Effector memory CD8-positive, alpha-beta T cell (primary cell): ENCODE measurements at regions not wholly inside any gene's neighbourhood (a gene's known extent, or its start where the extent isn't known, plus 50 kb on each side); places are given as distances from the start of the nearest gene placed in this dataset.

Experiments
- ATAC-seq: fragments of 150-1000 bp; cut with Tn5 transposase; replicated peaks from 2 replicates; pipeline ENCODE4 v1.10.0; 2021; ENCODE audit warnings: mild to moderate bottlenecking, moderate library complexity
- DNase-seq, 3 experiments: peaks; one replicate each; pipeline ENCODE4 v3.0.0; 2021
- H3K27ac Mint-ChIP-seq, 2 donors: one replicate each; pipeline ENCODE4 v1.8.0; 2022; ENCODE audit warnings: mild to moderate bottlenecking in 2 of 2, mixed read lengths in 2 of 2, moderate library complexity in 2 of 2
- H3K27me3 Mint-ChIP-seq, 2 donors: one replicate each; pipeline ENCODE4 v1.8.0; 2022; ENCODE audit warnings: mixed read lengths in 2 of 2
- H3K36me3 Mint-ChIP-seq: one replicate; pipeline ENCODE4 v1.8.0; 2022; ENCODE audit warnings: mild to moderate bottlenecking, moderate library complexity, mixed read lengths; ENCODE audit not compliant: insufficient read depth
- H3K4me1 Mint-ChIP-seq, 2 donors: one replicate each; pipeline ENCODE4 v1.8.0; 2022; ENCODE audit warnings: low read depth in 2 of 2, mixed read lengths in 2 of 2
- H3K4me3 Mint-ChIP-seq, 2 donors: one replicate each; pipeline ENCODE4 v1.8.0; 2022; ENCODE audit warnings: mild to moderate bottlenecking in 2 of 2, mixed read lengths in 2 of 2, moderate library complexity in 2 of 2
- H3K9me3 Mint-ChIP-seq, 2 donors: one replicate each; pipeline ENCODE4 v1.8.0; 2022; ENCODE audit warnings: mixed read lengths in 2 of 2

GRCh38 chr6:23608931-23609435, 517.0 kb upstream of the NRSN1 start:
- no peak overlapping the region for H3K4me3 Mint-ChIP-seq
- H3K4me1 Mint-ChIP-seq, result no peaks in the 10 kb centered on the region
- H3K36me3 Mint-ChIP-seq, result no peaks in the 10 kb centered on the region
- no peak for ATAC-seq
- H3K27me3 Mint-ChIP-seq, result no peaks in the 10 kb centered on the region
- peaks cover 4 to 6% of the 10 kb centered on the region in 2 donors for H3K9me3 Mint-ChIP-seq
- H3K27ac Mint-ChIP-seq, result no peak overlapping the region
- no peak for DNase-seq

DNA sequence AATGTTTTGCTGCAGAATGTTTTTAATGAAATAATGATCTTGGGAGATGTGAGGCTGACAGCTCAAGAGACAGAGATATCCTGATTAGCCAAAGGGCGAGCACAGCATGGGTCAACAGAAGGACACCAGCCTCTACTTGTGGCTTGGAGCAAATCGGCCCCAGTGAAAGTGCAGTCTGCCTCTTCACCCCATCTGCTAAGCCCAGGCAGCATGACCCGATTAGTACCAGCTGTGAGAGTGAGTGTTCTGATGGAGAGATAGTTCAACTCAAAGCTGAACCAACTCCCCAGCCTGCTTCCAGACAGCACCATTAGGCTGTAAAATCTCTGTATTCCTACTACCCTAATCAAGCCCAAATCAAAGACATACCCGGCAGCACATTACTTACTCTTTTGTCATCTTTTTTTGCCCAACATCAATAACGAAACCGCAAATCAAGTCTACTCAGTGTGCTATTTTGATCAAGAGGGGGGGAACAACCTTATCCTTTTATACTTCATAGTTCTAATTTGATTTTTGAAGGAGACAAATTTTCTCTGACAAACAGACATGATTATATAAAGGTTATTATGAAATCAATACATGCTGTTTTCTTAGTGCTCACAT, 514.1 kb upstream of the NRSN1 start:
- H3K9me3 Mint-ChIP-seq, result peaks cover 0 to 6% of the 10 kb centered on the region in 2 donors

DNA sequence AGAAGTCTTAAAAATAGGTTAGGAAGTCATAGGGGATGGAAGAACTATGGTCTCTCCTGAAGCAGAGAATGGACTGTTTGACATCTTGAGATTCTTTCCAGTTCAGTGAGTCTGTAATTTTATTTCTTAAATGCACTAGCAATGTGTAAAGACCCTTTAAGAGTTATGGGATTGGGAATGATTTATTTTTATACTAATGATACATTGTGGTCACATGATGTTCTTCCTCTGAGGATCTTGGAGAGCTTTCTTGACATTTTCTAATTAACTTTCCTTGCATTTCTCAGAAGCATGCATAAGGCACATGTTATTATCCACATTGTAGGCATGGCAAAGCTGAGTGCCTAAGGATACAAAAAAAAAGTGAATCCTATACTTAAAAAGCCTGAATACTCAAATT, 507.6 kb upstream of the NRSN1 start:
- H3K27ac Mint-ChIP-seq, result no peak overlapping the region
- no peak for DNase-seq
- H3K4me1 Mint-ChIP-seq, result no peaks in the 10 kb centered on the region
- no peak overlapping the region for H3K4me3 Mint-ChIP-seq
- no peak for ATAC-seq
- peaks cover 0 to 6% of the 10 kb centered on the region in 2 donors for H3K9me3 Mint-ChIP-seq
- no peaks in the 10 kb centered on the region for H3K27me3 Mint-ChIP-seq
- no peaks in the 10 kb centered on the region for H3K36me3 Mint-ChIP-seq

More for the DNA sequence above, 514.1 kb upstream of the NRSN1 start:
- H3K27me3 Mint-ChIP-seq, result no peaks in the 10 kb centered on the region
- DNase-seq (no peak), ATAC-seq (no peak)
- no peak overlapping the region for H3K4me3 Mint-ChIP-seq
- no peaks in the 10 kb centered on the region for H3K36me3 Mint-ChIP-seq
- H3K4me1 Mint-ChIP-seq, result no peaks in the 10 kb centered on the region
- H3K27ac Mint-ChIP-seq, result no peak overlapping the region

DNA sequence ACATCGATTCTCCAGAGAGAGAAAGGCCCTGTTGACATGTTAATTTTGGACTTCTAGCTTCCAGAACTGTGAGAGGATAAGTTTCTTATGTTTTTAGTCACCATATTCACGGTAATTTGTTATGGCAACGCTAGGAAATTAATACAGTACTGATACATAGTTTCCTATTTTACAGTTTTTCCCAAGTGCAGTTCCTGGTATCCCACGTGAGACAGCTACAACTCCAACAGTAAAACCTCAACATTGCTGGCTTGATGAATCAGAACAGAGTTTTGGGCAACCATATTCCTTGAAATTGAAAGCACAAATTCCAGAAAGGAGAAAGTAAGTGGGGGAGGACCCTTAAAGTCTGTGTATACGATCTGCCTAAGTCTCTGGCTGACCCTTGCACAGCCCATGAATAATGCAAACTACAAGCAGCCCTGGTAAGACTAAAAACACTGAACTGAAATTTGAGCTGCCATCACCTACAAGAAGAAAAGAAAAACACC, 505.1 kb upstream of the NRSN1 start:
- no peaks in the 10 kb centered on the region for H3K4me1 Mint-ChIP-seq
- H3K9me3 Mint-ChIP-seq, result peaks cover 2 to 6% of the 10 kb centered on the region in 2 donors
- H3K27ac Mint-ChIP-seq, result no peak overlapping the region
- H3K27me3 Mint-ChIP-seq, result no peaks in the 10 kb centered on the region
- H3K4me3 Mint-ChIP-seq, result no peak overlapping the region
- ATAC-seq (no peak), DNase-seq (no peak)
- no peaks in the 10 kb centered on the region for H3K36me3 Mint-ChIP-seq

GRCh38 chr6:23630726-23631635, 495.0 kb upstream of the NRSN1 start:
- H3K4me3 Mint-ChIP-seq, result no peak overlapping the region
- no peak overlapping the region for H3K27ac Mint-ChIP-seq
- ATAC-seq (no peak), DNase-seq (no peak)
- H3K36me3 Mint-ChIP-seq, result no peaks in the 10 kb centered on the region
- no peaks in the 10 kb centered on the region for H3K27me3 Mint-ChIP-seq
- H3K9me3 Mint-ChIP-seq, result peaks cover 5 to 7% of the 10 kb centered on the region in 2 donors
- no peaks in the 10 kb centered on the region for H3K4me1 Mint-ChIP-seq

- H3K36me3 Mint-ChIP-seq, result no peaks in the 10 kb centered on the region
- DNase-seq, result no peak
- no peaks in the 10 kb centered on the region for H3K27me3 Mint-ChIP-seq
- no peak overlapping the region for H3K27ac Mint-ChIP-seq
- H3K9me3 Mint-ChIP-seq, result peaks cover 4 to 7% of the 10 kb centered on the region in 2 donors
- no peak overlapping the region for H3K4me3 Mint-ChIP-seq
- ATAC-seq, result no peak
- no peaks in the 10 kb centered on the region for H3K4me1 Mint-ChIP-seq
Observed at GRCh38 chr6:23633996-23634395, 492.0 kb upstream of the NRSN1 start.

DNA sequence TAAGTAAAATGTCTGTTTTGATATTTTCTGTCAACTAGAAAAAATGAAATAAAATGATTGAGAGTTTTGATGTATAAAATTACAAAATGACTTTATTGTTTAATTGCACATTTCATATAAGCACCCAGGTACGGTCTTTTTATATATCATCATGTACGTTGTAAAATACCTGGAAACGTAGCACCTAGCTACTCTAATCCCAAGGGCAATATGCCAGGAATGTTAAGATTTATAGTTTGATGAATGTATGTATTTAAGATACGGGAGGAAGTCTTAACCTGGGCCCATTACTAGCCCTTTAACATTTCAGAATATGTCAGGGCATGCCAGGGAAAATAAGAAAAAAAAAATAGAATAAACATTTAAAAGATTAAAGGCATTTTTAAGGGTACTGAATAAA, 490.9 kb upstream of the NRSN1 start:
- ATAC-seq, result no peak
- Mint-ChIP-seq H3K4me1 (no peaks in the 10 kb centered on the region), H3K27me3 (no peaks in the 10 kb centered on the region), H3K4me3 (no peak overlapping the region), H3K9me3 (peaks cover 5 to 7% of the 10 kb centered on the region in 2 donors), H3K27ac (no peak overlapping the region), H3K36me3 (no peaks in the 10 kb centered on the region)
- no peak for DNase-seq

DNA sequence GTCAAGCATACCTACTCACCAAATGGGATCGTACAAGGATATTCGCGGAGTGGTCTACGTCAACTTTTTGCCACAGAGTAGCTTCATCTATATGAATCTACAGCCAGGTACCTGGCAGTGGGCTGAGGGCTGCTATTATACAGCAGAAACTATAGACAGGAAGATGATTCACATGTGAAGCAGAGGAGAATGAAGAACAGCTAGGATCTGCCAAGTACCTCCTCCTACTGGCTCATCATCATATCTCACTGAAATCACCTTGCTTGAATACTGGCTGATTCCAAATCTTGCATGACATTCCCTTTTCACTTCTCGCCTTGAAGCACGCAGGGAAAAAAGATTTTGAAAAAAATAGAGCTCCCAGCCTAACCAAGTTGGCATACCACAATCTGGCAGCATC, 488.7 kb upstream of the NRSN1 start:
- no peaks in the 10 kb centered on the region for H3K4me1 Mint-ChIP-seq
- H3K27ac Mint-ChIP-seq, result no peak overlapping the region
- no peaks in the 10 kb centered on the region for H3K27me3 Mint-ChIP-seq
- ATAC-seq (no peak), DNase-seq (no peak)
- H3K36me3 Mint-ChIP-seq, result no peaks in the 10 kb centered on the region
- no peak overlapping the region for H3K4me3 Mint-ChIP-seq
- H3K9me3 Mint-ChIP-seq, result peaks cover 7 to 14% of the 10 kb centered on the region in 2 donors

DNA sequence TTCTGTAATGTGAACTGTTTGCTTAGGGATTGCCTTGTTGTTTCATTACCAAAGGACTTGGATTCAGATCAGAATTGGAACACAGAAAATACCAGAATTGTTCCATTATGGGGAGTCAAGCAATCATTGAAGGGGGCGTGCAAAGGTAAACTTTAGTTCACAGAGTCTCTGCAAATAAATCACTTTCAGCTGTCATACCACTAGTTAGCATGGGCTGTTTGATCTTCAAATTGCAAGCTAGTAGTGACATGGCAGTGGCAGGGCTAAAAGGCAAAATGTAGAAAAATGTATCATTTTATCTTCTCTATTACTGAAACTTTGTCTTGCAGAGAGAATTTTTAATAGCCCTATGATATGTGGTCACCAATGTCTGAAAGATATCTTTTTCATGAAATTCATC, 483.2 kb upstream of the NRSN1 start:
- peaks cover 3 to 7% of the 10 kb centered on the region in 2 donors for H3K9me3 Mint-ChIP-seq
- no peak overlapping the region for H3K27ac Mint-ChIP-seq
- ATAC-seq, result no peak
- H3K36me3 Mint-ChIP-seq, result no peaks in the 10 kb centered on the region
- no peaks in the 10 kb centered on the region for H3K27me3 Mint-ChIP-seq
- H3K4me3 Mint-ChIP-seq, result no peak overlapping the region
- DNase-seq, result no peak
- no peaks in the 10 kb centered on the region for H3K4me1 Mint-ChIP-seq

- ATAC-seq, result no peak
- Mint-ChIP-seq H3K36me3 (no peaks in the 10 kb centered on the region), H3K27me3 (no peaks in the 10 kb centered on the region)
Observed at GRCh38 chr6:23647045-23647444, 479.0 kb upstream of the NRSN1 start.

GRCh38 chr6:23650676-23651075, 475.3 kb upstream of the NRSN1 start:
- no peak for ATAC-seq
- no peaks in the 10 kb centered on the region for H3K27me3 Mint-ChIP-seq

More at GRCh38 chr6:23647045-23647444, 479.0 kb upstream of the NRSN1 start:
- H3K27ac Mint-ChIP-seq, result no peak overlapping the region
- H3K4me3 Mint-ChIP-seq, result no peak overlapping the region
- H3K9me3 Mint-ChIP-seq, result peaks cover 7 to 10% of the 10 kb centered on the region in 2 donors
- DNase-seq, result no peak
- no peaks in the 10 kb centered on the region for H3K4me1 Mint-ChIP-seq

GRCh38 chr6:23654745-23655144, 471.3 kb upstream of the NRSN1 start:
- no peak overlapping the region for H3K4me3 Mint-ChIP-seq
- no peak for ATAC-seq
- no peak overlapping the region for H3K27ac Mint-ChIP-seq
- no peaks in the 10 kb centered on the region for H3K27me3 Mint-ChIP-seq
- no peaks in the 10 kb centered on the region for H3K36me3 Mint-ChIP-seq
- no peaks in the 10 kb centered on the region for H3K4me1 Mint-ChIP-seq
- peaks cover 20 to 32% of the 10 kb centered on the region in 2 donors for H3K9me3 Mint-ChIP-seq
- no peak for DNase-seq

More at GRCh38 chr6:23650676-23651075, 475.3 kb upstream of the NRSN1 start:
- Mint-ChIP-seq H3K4me3 (no peak overlapping the region), H3K36me3 (no peaks in the 10 kb centered on the region), H3K9me3 (peaks cover 7 to 13% of the 10 kb centered on the region in 2 donors), H3K27ac (no peak overlapping the region), H3K4me1 (no peaks in the 10 kb centered on the region)
- DNase-seq, result no peak

GRCh38 chr6:23655525-23655924, 470.5 kb upstream of the NRSN1 start:
- ATAC-seq (no peak), DNase-seq (no peak)
- Mint-ChIP-seq H3K27me3 (no peaks in the 10 kb centered on the region), H3K4me1 (no peaks in the 10 kb centered on the region), H3K36me3 (no peaks in the 10 kb centered on the region), H3K27ac (no peak overlapping the region), H3K9me3 (peaks cover 19 to 27% of the 10 kb centered on the region in 2 donors), H3K4me3 (no peak overlapping the region)
